Stimulated activated CD4-positive, alpha-beta T cell treated with anti-CD3 and anti-CD28 coated beads, Interleukin-4, amount 100 ng/mL, for 4 hours (primary cell): ENCODE measurements at regions not wholly inside any gene's neighbourhood (a gene's known extent, or its start where the extent isn't known, plus 50 kb on each side); places are given as distances from the start of the nearest gene placed in this dataset.

ENCODE experiments used
- DNase-seq, 2 experiments: peaks; one replicate each; pipeline ENCODE4 v3.0.0-alpha.2; 2020

DNA sequence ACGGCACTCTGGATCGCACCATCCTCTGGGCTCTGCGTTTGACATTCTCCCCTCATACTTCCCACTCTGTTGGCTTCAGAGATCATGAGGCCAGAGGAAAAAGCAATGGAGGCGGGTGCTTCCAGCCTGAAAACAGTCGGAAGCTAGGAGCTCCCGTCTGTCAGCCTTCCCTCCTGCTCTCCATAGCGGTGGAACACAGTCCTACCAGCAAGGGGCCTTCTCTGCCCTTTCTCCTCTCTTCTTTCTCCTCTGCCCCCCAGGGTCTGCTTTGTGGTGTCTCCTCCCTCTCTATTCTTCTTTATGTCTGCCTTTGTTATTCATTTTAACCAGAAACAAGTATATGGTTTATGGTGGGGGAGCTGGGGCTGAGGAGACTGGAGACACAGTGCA is 152.5 kb upstream of the NFIB start:
- no peak for DNase-seq

- no peak for DNase-seq
Measured at GRCh38 chr9:14462950-14463349, 149.0 kb upstream of the NFIB start.

DNA sequence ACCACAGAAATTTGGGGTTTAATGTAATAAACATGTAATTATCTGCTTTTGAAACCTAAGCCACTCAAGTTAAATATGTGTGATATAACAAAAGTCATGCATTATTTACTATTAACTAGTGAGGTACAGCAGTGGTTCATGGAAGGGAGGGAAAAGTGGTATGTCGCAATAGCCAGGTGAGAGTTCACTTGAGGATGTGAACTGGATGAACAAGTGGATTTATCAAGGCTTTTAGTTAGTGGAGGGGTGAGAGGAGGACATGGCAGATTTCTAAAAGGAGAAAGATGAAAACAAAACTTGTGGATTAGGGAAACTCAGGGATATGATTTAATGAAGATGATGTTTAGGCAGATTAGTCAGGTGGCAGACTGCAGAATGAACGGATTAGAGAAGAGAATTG is 141.3 kb upstream of the NFIB start:
- no peak for DNase-seq

DNA sequence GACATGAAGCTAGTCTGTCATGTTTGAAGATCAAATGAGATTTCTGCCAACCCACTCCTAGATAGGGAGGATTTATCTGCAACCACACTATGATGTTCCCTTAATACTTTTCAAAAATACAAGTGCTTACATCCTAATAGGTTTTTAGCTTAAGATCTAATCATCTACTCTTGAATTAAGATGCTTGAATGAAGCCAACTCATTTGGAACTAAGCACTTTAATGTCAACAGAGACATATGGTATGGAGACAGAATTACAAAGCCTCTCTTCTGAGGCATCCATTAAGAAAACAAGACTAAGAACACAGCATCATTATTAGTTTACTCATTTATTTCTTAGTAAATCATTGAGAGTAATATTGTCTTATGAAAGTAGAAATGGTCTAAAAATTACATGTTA is 139.3 kb upstream of the NFIB start:
- no peak for DNase-seq

GRCh38 chr9:14452539-14452938 is 138.6 kb upstream of the NFIB start:
- DNase-seq = no peak

- DNase-seq = no peak
Measured at GRCh38 chr9:14451949-14452348, 138.0 kb upstream of the NFIB start.

- DNase-seq = no peak
Measured at GRCh38 chr9:14447103-14447502, 133.2 kb upstream of the NFIB start.

DNA sequence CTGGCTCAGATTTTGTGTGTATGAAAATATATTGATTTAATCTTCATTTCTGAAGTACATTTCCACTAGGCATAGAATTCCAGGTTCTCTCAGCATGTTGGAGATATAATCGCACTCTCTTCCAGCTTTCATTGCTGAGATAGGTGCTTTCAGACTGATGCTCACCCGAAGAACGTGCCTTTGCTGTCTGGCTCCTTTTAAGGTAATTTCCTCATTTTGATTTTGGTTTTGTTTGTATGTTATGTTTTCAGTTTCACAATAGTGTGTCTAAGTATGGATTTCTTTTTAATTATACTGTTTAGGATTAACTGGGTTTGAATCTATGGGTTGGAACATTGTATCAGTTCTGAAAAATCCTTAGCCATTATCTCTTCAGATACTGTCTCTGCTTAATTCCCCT is 132.0 kb upstream of the NFIB start:
- DNase-seq = no peak

GRCh38 chr9:14442956-14443355 is 129.0 kb upstream of the NFIB start:
- DNase-seq = no peak

- no peak for DNase-seq
Measured at GRCh38 chr9:14441976-14442651, 128.2 kb upstream of the NFIB start.

- no peak for DNase-seq
Measured at GRCh38 chr9:14441115-14441514, 127.2 kb upstream of the NFIB start.

- no peak for DNase-seq
Measured at GRCh38 chr9:14440062-14440461, 126.1 kb upstream of the NFIB start.

DNA sequence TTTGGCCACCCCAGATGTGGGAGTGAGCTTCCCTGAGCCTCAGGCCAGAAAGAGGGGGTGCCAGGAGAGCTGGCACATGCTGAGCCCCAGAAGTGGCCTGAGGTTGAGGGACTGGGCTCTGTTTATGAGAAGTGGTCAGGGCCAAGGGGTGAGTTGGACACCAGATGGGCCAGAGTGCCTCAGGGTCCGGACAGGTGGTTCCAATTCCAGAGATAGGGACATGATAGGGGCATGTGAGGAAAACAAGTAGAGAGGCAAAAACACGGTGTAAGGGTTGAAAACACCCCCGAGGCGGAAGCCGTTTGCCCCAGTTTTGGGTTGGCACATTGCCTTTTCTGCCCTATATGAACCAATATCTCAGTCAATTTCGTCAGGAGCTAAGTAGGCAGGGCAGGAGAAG is 125.6 kb upstream of the NFIB start:
- no peak for DNase-seq

- DNase-seq = no peak
Measured at GRCh38 chr9:14438232-14439021, 124.5 kb upstream of the NFIB start.

GRCh38 chr9:14437354-14438231 is 123.7 kb upstream of the NFIB start:
- no peak for DNase-seq

DNA sequence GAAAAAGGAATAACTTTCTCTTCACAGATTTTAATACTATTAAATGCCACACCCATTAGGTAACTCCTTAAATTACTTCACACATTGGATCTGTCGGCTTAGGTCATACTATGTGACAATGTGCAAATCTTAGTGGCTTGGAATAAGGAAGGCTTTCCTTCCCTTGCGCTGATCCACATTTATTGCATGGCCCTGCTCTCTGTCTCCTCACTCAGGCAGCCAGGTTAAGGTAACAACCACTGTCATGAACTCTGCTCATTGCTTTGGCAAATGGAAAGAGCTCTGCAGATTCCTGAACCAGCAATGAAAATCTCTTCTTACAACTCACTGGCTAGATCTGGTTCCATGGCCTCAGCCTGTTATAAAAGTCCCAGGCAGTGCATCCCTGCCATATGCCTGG is 121.9 kb upstream of the NFIB start:
- DNase-seq = no peak

- DNase-seq = no peak
Measured at GRCh38 chr9:14434971-14435718, 121.2 kb upstream of the NFIB start.

GRCh38 chr9:14434158-14434504 is 120.2 kb upstream of the NFIB start:
- DNase-seq = no peak

- no peak for DNase-seq
Measured at GRCh38 chr9:14433351-14434157, 119.6 kb upstream of the NFIB start.

GRCh38 chr9:14432666-14433350 is 118.9 kb upstream of the NFIB start:
- no peak for DNase-seq

GRCh38 chr9:14428781-14429230 is 114.9 kb upstream of the NFIB start:
- DNase-seq = peak in 1 of 2 experiments; percentile 2
